GM23248 (cell line): ENCODE measurements at regions not wholly inside any gene's neighbourhood (a gene's known extent, or its start where the extent isn't known, plus 50 kb on each side); places are given as distances from the start of the nearest gene placed in this dataset.

Source experiments
- EZH2 ChIP-seq: fragments of 200-600 bp; sonication (generic); IDR thresholded peaks from 2 replicates; pipeline ENCODE4 v1.6.1; 2018; ENCODE audit warnings: antibody characterized with exemption, mild to moderate bottlenecking; ENCODE audit not compliant: insufficient read depth, poor library complexity, severe bottlenecking
- EZH2phosphoT487 ChIP-seq: fragments of 200-600 bp; sonication (generic); IDR thresholded peaks from 2 replicates; pipeline ENCODE4 v1.6.1; 2018; ENCODE audit warnings: antibody characterized with exemption, moderate library complexity, mild to moderate bottlenecking, low read depth; ENCODE audit not compliant: insufficient read depth

DNA sequence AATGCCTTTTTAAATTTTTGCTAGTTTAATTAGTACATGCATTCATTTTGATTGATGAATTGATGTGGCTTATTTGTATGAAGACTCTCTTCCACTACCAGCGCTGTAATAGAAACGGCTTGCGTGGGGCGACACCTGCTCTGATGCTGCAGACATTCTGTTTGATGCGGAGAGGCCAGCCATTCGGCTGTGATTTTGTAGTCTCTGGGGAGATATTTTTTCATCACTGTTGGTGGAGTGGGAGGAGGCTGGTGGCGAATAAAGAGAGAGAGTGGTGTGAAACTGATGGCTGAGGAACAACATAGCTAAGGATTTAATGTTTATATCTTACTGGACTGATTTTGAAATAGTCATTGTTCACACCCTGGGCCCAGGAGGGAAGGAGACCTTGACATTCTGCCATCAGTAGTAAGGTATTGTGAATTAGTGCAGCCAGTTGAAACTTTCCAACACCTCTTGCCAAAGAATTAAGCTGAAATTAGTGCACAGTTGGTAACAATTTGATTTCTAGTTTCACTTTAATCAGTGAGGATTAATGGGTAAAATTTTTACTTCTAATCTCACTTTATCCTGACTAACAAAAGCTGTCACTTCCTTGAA, 224.1 kb downstream of the MTX2 start:
- TF ChIP-seq EZH2 (no peak), EZH2phosphoT487 (no peak)
